HS-27A (cell line): ENCODE measurements at regions not wholly inside any gene's neighbourhood (a gene's known extent, or its start where the extent isn't known, plus 50 kb on each side); places are given as distances from the start of the nearest gene placed in this dataset.
"Not testable (repeated sequence)": the region's sequence is repeated elsewhere in the genome, so short reads cannot be mapped to it uniquely, and the experiment has no call there.

ENCODE experiments used
- DNase-seq: peaks from one replicate; pipeline ENCODE4 v3.0.0-alpha.2; 2012; ENCODE audit warnings: low read depth, missing footprints

DNA sequence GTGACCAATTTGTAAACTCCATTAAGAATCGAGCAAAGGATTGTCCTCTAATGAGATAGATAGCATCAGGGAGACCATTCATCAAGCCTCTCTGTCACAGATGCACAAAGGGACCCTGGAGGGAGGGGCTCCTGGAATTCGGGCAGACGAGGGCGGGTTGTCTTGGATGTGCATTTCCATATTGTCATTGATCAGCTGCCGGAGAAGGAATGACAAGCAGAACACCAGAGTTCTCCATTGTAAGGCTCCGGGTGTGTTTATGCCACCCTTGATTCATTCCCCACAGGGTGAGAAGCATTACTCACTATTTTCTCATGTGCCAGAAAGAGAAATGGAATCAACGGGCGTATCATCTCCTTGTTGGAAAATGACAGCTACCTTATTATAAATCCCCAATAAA is 167.5 kb downstream of the EBLN2 start:
- no peak for DNase-seq

DNA sequence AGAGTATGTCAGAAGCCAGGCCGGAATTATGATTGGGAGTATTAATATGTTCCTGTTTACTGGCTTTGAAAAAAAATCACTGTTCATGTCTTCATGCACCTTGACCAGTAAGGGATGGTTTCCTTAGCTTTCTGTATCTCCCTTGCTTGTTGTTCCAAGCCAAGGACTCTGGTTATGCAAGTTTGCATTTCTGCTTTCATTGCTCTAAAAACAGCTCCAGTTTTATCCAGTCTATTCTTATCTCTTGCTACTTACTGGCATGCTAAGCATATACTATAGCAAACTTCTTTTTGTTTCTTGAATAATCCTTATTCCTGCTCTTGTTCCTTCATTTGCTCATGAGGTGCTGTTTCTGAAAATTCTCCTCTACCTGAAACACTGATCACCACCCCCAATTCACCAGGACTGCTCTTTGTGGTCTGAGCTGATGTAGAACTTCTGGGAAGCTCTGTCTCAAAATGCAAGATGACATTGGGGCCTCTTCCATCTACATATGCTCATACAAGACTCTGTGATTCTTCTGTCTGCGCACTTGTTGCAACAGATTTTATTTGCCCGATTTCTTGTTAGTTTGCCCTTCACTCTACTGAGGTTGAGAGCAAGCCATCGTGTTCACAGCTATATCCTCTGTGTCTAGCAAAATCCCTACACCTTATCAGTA is 173.0 kb downstream of the EBLN2 start:
- DNase-seq: no peak

DNA sequence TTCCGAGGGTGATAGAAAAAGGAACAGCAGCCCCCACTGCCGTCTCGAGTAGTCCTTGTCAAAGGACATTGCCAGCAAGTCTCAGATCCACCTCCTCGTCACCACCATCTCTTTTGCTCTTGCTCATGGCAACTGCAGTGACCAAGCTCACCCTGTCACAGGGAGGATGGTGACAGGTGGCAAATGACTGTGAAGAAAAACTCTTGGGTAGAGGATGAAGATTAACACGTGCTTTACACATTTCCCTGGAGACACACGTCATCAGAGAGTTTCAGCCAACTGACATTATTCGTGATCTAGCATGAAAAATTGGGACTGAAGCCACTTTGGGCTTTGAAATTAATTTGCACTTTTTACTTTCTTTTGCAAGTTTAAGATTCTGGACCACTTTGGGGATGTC is 174.3 kb downstream of the EBLN2 start:
- no peak for DNase-seq

DNA sequence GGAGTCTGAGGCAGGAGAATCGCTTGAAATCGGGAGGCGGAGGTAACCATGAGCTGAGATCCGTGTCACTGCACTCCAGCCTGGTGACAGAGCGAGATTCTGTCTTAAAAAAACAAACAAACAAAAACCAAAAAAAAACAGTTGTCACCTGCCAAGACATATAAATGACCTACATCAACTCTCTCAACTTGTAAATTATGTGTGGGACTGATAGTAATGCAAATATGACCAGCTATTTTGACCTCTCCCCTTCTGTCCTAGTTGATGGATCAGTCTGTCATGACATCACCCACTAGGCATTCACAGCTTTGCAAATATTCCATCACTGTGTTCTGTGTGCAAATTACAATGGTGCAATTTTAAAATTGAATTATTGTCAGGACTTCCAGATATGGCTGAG is 175.4 kb downstream of the EBLN2 start:
- DNase-seq: no peak

DNA sequence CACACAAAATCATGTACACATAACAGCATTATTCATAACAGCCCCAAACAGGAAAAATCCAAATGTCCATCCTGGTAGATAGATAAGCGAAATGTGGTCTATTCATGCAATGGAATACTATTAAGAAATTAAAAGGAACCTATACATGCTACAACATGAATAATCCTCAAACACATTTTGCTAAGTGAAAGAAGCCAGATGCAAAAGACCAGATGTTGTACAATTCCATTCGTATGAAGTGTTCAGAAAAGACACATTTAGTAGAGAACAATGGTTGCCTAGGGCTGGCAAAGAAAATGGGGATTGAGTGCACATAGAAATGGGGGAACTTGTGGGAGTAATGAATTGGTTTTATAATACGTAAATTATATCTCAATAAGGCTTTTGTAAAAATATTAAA is 182.3 kb downstream of the EBLN2 start:
- no peak for DNase-seq

DNA sequence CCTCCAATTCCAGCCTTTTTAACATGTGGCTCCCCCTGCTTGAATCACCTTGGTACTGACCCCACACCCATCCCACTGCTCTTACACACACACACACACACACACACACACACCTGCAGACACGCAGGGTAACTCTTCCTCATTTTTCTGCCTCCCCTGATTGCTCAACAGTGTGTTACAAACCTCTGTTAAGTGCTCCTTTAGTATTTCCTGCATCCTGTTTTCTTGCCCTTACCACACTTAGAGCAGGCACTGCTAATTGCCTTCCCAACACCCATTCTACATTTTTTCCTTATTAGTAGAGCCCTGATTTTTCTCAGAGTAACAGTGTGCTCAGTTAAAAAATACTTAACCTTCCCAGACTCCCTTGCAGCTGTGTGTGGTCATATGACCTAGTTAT is 184.0 kb downstream of the EBLN2 start:
- DNase-seq: no peak

DNA sequence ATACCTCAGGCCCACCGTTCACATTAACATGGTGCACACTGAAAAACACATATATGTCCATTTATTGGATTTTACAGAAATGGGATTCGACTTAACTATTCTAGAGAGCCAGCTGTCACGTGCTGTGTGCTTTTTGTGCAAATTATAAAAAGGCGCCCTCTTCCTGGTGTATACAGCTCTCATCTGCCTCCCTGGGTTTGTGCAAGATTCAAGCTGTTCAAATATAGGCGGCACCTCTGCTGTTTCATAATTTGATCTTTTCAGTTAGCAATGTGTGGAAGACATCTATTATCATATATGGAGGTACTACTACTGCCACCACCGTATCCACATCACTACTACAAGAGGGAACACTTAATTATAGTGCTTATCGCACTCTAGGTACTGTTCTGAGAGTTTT is 187.6 kb downstream of the EBLN2 start:
- no peak for DNase-seq

DNA sequence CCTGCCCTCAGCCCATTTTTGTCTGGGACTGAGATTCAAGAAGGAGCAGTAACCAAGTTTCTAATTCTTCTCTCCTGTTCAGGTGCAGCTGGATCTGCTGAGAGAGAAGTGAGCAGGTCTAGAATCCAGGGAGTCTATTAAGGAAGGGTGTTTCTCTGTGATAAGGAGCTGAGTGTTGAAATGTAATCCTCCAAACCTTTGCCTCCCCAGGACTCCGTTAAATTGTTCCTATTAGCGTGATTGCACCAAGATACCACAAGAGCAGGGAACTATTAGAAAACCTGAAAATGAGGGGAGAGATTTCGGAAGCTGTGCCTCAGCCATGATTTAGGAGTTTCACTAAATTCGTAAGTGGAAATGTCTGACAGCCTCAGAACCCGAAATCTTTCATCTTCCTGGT is 192.6 kb downstream of the EBLN2 start:
- DNase-seq: no peak

DNA sequence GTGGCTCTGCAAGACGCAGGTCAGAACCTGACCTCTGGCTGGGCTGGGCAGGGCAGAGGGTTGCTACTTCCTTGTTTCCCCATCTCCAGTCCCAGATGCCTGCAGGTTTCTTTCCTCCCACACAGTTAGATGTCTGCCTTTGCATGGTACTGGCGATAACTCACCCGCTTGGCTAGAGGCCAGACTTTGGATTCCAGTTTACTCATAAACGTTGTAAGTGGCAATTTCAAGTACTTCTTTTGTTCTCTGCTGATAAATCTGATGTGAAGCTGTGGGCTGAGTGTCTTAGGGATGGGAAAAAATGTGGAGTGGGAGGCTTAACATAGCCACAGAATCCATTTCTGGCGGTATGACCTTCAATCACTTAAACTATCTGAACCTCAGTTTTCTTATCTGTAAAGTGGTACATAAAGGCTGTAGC is 194.2 kb downstream of the EBLN2 start:
- peak; percentile 14 for DNase-seq

DNA sequence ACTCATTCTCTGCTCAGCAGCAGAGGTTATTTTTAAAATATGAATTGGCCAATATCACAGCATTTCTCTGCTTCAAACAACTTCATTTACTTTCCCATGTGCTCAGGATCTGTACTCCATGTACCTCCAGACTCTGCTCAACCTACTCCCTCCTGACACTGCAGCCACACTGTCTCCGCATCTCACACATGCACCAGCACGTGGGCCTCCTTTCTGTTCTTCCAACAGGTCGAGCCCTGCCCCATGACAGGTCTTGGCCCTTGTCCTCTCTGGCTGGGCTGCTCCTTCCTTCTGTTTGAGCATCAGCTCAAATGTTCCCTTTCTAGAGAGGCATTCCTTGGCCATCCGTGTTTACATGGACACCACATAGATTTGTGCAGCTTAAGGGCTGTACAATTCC is 195.7 kb downstream of the EBLN2 start:
- DNase-seq: no peak

DNA sequence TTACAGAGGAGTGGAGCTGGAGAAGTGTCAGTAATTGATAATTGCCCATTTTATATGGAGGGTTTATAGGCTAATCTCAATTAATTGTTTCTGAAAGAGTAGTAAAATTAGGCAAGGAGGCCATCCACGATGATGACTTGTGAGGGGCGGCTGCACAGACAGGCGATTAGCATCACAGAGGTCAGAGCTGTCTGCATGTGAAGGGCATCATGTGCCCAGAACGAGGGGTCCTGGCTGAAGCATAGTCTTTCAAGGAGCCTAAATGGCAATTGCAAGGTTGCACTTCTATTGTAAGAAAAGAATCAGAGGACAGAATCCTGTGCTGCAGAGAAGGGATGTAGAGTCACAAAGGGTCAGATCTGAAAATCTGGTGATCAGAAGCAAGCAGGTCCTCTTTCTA is 196.6 kb downstream of the EBLN2 start:
- no peak for DNase-seq

DNA sequence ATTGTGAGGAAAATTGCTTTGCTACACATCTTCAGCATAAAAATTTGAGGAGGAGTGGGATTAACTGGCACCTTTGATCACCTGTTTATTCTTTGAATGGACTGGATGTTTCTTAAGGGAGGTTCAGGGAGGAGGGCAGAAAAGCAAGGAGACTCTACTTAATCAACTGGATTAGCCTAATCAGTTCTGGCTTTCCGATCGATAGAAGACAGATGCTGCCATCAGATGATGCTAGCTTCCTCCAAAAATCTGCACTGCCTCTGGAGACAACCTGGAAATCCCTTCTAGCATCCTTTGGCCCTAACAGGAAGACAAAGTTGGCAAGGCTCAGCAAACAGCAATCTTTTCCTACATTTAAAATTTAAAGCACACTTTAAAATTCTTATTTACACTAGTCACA is 197.8 kb downstream of the EBLN2 start:
- DNase-seq: no peak

DNA sequence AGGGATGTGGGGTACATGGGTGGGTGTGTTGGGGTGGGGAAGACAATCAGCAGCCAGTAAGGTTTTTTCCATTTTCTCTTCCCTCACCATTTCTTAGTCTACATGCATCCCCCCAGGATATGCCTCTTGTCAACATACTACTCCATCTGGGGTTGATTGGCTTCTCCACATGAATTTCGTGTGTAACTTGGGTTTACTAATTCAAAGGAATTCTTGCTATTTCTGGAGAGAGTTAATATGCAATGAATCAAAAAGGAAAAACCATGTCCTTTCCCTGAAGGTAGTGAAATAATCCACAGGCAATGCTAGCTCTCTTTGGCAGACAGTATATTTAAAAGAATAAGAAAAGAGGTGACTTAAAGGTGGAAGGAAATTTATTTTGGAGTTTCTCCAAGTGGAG is 198.4 kb downstream of the EBLN2 start:
- no peak for DNase-seq

DNA sequence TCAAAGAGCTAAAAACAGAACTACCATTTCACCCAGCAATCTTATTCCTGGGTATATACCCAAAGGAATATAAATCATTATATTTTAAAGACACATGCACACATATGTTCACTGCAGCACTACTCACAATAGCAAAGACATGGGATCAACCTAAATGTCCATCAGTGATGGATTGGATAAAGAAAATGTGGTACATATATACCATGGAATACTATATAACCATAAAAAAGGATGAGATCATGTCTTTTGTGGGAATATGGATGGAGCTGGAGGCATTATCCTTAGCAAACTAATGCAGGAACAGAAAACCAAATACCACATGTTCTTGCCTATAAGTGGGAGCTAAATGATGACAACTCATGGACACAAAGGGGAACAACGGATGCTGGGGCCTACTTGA is 205.1 kb downstream of the EBLN2 start:
- DNase-seq: not testable (repeated sequence)

DNA sequence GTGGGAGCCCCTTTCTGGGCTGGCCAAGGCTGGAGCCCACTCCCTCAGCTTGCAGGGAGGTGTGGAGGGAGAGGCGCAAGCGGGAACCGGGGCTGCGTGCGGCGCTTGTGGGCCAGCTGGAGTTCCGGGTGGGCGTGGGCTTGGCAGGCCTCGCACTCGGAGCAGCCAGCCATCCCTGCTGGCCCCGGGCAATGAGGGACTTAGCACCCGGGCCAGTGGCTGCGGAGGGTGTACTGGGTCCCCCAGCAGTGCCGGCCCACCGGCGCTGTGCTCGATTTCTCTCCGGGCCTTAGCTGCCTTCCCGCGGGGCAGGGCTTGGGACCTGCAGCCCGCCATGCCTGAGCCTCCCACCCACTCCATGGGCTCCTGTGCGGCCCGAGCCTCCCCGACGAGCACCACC is 207.7 kb downstream of the EBLN2 start:
- DNase-seq: not testable (repeated sequence)

DNA sequence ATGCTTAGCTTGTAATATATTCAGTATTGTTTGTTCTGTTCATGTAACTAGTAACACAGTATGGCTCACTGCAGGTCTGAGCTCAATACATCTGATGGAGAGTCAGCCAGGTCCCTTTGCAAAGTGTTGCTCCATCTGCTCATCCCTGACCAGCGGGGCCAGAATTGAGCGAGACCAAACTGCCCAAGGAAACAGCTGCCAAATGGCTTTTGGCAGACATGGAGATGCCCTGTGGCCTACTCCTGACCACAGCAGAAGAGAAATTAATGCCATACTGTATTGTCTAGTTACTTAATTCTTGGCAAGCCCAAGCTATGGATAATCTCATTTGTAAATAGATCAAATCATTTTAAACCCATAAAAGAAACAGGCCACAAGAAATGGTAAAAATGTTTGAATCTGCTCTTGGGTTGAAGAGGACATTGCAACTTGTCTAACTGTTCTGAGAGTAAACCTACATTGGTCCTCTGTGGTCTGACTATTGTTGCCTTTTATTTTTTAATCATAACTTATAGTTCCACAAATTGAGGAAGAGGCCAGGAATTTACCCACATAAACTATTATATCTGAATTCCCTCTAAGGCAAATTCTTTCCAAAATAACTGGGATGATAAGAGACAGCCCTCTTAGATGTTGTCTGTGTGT is 209.5 kb downstream of the EBLN2 start:
- no peak for DNase-seq

DNA sequence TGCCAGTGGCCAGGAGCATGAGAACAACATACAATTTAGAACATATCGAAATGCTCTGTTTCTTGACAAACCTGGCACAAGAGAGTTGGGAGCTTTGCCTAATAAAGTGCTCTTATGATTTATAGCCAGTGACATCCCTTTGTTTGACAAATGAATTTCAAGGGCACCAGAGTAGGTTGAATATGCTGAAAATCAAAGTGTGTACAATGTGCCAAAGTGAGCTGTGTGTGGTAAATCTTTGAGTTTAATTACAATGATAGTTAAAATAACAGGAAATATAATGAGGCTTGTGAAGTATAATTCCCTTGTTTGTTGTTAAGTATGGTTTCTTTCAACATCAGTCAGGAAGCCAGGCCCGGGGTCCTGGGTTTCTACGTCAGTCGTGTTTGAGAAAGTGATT is 211.9 kb downstream of the EBLN2 start:
- no peak for DNase-seq

DNA sequence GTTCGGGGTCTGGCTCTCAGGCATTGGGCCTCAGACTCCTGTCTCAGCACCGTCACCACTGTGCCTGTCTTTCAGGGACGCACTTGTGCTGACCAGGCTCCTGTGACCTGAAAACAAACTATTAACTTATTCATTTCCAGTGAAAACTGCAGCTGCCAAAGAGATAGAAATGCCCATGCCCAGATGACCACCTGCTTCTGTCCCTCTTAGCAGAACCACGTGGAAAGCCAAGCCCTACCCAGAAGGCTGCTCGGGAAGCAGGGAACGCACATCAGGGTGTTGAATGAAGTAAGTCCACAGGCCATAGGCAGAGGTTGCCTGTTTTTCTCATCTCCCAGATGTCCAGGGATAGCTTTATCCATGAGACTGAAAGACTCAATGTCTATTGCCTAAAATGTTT is 219.3 kb downstream of the EBLN2 start:
- no peak for DNase-seq

DNA sequence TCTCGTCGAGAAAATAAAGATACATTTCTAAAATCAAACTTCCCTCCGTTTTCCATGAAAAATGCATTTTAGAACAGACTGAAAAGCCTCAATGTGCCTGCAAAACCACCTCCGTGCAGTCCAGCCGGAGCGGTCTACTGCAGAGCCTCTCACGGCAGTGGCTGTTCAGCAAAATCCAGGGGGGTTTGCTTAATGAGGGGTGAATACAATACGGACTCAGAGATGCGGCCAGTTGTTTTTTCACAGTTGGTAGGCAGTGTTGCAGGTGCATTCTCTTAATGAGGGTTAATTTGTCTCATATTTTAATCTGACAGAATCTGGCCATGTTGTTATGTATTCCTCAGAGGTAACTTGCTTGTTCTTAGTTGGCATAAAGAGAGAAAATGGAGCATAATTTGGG is 223.0 kb downstream of the EBLN2 start:
- DNase-seq: no peak

DNA sequence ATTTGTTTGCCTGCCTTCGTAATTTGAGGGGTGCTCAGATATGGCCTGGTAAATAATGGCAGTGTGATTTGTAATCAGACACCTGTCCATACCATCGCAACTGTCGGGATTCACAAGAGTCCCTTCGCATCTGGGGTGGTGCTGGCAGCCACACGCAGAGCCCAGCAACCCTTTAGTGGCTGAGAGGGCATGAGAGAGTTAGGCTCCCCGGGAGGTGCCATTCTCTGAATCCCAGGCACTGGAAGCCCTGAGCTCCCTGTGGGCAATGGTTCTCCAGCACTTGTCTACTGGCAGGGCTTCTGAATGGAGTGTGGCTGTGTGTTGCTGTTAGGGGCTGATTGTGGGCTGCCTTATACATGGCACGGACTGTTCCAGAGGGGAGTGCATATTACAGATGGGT is 230.1 kb downstream of the EBLN2 start:
- no peak for DNase-seq

DNA sequence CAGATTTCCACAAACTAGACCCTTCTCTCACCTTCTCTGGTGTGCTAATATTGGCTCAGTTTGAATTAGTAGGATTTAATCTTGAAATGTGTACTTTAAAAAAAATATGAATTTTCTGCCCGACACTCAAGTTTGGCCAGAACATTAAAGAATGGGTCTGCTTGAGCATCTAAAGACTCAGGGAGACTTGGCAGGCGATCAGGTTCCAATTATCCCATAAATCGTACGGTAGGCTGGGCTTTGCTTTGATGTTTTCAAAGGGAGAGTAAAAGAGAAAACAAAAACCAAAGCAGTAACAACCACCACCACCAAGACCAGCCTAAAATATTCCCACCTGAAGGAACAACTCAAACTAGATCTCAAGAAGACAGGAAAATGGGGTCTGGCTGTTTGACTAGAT is 230.8 kb downstream of the EBLN2 start:
- DNase-seq: no peak

DNA sequence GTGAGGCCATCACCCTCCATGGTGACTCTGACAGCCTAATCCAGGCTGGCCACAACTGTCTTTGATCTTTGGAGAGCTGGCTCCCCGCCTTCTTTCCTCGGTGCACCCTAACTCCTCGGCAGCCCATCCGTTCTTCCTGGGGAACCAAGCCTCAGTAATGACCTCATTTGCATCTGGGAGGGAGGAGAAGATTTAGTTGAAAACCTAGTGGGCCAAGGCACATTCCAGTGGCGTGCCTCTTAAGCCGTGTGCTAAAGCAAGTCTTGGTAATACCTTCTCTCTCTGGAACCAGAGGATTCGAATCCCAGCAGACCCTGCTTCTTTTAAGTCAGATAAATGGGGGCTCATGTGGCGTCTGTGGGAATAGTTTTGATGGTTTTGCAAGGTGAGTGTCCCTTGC is 233.1 kb downstream of the EBLN2 start:
- DNase-seq: no peak

DNA sequence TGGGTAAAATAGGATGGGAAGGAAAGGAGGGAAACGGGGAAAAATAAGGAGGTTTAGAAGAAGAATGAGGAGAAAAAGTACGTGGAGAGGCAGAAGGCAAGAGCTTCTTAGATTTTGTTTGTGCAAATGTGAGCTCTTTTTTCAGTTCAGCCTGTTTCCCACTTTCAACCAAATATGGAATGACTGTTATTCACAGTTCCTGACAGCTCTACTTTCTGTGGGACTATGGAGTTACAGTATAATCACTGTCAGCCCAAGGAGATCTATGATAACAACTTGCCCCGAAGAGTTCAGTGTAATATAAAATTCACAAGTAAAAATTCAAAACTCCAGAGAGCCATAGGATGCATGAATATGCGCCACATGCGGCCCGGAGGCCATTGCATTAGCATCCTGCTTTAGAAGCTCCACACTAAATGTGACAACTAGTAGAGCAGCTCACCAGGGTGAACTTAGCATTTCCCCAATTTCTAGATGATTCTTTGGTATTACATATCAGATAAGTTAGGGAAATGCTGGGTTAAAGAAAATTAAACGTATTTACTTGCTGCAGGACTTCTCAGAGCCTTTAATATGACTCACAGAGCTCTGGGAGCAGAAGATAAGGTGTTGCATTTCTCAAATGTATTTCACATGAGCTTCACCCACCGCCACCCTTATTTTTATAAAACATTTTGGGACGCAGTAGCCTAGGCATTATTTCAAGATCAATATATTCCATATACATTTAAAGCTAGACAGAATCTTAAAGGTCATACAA is 234.6 kb downstream of the EBLN2 start:
- DNase-seq: no peak

DNA sequence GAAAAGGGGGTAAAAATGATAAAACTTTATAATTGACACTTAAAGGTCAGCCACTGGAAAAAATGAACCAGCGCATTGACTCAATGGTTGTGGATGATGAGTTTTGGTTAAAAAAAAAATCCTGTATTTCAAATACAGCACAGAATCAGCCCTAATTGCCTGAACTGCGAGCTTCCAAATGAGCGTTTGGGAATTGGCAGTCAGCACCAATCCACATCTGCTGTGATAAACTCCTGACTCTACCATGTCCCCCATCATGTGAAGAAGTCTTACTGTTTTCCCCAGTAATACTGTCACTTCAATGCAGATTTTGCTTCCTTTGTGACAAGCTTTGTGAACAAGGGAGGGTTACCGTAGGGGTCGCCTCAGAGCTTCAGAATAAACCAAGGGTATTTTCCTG is 235.4 kb downstream of the EBLN2 start:
- DNase-seq: no peak
